Subcutaneous abdominal adipose tissue (tissue), 5 donors: ENCODE measurements at regions not wholly inside any gene's neighbourhood (a gene's known extent, or its start where the extent isn't known, plus 50 kb on each side); places are given as distances from the start of the nearest gene placed in this dataset.
"Not testable (repeated sequence)": the region's sequence is repeated elsewhere in the genome, so short reads cannot be mapped to it uniquely, and the experiment has no call there.

ENCODE experiments used
- H3K27ac ChIP-seq: one replicate; pipeline ENCODE4 v1.7.0; 2013; ENCODE audit warnings: low read depth, mild to moderate bottlenecking, inconsistent platforms, low read length, moderate library complexity
- H3K27me3 ChIP-seq, 5 donors: one replicate each; pipeline ENCODE4 v1.7.0; 2013; ENCODE audit warnings: low read length in 5 of 5, inconsistent platforms in 1 of 5; ENCODE audit not compliant: control insufficient read depth in 5 of 5, insufficient read depth in 4 of 5
- H3K36me3 ChIP-seq, 5 donors: one replicate each; pipeline ENCODE4 v1.7.0; 2013; ENCODE audit warnings: low read length in 5 of 5; ENCODE audit not compliant: control insufficient read depth in 5 of 5, insufficient read depth in 5 of 5
- H3K4me1 ChIP-seq, 5 donors: one replicate each; pipeline ENCODE4 v1.7.0; 2013; ENCODE audit warnings: low read length in 5 of 5, mild to moderate bottlenecking in 3 of 5, moderate library complexity in 1 of 5; ENCODE audit not compliant: control insufficient read depth in 5 of 5, insufficient read depth in 5 of 5
- H3K4me3 ChIP-seq, 5 donors: one replicate each; pipeline ENCODE4 v1.7.0; 2013; ENCODE audit warnings: low read length in 5 of 5, low read depth in 1 of 5
- H3K9ac ChIP-seq, 5 donors: one replicate each; pipeline ENCODE4 v1.7.0; 2013; ENCODE audit warnings: low read length in 5 of 5, mild to moderate bottlenecking in 4 of 5, moderate library complexity in 3 of 5
- H3K9me3 ChIP-seq, 5 donors: one replicate each; pipeline ENCODE4 v1.7.0; 2013; ENCODE audit warnings: low read length in 5 of 5; ENCODE audit not compliant: control insufficient read depth in 5 of 5
- donor health status: healthy.
- donor health status: healthy.
- donor health status: healthy.
- donor health status: healthy.
- donor health status: healthy.

GRCh38 chr20:29762620-29763019, 1494.8 kb upstream of the DEFB115 start:
- peaks cover 0 to 4% (median 0%) of the 10 kb centered on the region in 5 donors for H3K27me3 ChIP-seq
- H3K36me3 ChIP-seq = no peaks in the 10 kb centered on the region
- H3K4me3 ChIP-seq = no peak overlapping the region
- H3K9me3 ChIP-seq = peaks cover 0 to 13% (median 3%) of the 10 kb centered on the region in 5 donors
- H3K4me1 ChIP-seq = no peaks in the 10 kb centered on the region
- H3K27ac ChIP-seq = no peak overlapping the region
- H3K9ac ChIP-seq = no peak overlapping the region

- H3K9ac ChIP-seq = no peak overlapping the region
- H3K4me3 ChIP-seq = no peak overlapping the region
- H3K9me3 ChIP-seq = peaks cover 0 to 13% (median 3%) of the 10 kb centered on the region in 5 donors
- H3K36me3 ChIP-seq = no peaks in the 10 kb centered on the region
- H3K4me1 ChIP-seq = no peaks in the 10 kb centered on the region
- H3K27ac ChIP-seq = no peak overlapping the region
- H3K27me3 ChIP-seq = peaks cover 0 to 4% (median 0%) of the 10 kb centered on the region in 5 donors
These were observed 1493.5 kb upstream of the DEFB115 start for GRCh38 chr20:29763821-29764511.

- not testable (repeated sequence) for H3K9ac ChIP-seq
These were observed 1492.4 kb upstream of the DEFB115 start for GRCh38 chr20:29764922-29765610.

GRCh38 chr20:29778033-29778432, 1479.4 kb upstream of the DEFB115 start:
- not testable (repeated sequence) for H3K27ac ChIP-seq, H3K27me3 ChIP-seq, H3K36me3 ChIP-seq, H3K4me1 ChIP-seq, H3K4me3 ChIP-seq, H3K9ac ChIP-seq
- H3K9me3 ChIP-seq = peaks cover 0 to 15% (median 4%) of the 10 kb centered on the region in 5 donors

More at GRCh38 chr20:29764922-29765610, 1492.4 kb upstream of the DEFB115 start:
- H3K4me1 ChIP-seq, H3K27ac ChIP-seq, H3K27me3 ChIP-seq, H3K36me3 ChIP-seq: not testable (repeated sequence)
- H3K9me3 ChIP-seq = peaks cover 0 to 13% (median 3%) of the 10 kb centered on the region in 5 donors
- peak overlapping the region in 1 of 5 donors; percentile 15 for H3K4me3 ChIP-seq

- not testable (repeated sequence) for H3K9ac ChIP-seq, H3K4me1 ChIP-seq
These were observed 1476.2 kb upstream of the DEFB115 start for GRCh38 chr20:29781217-29781616.

GRCh38 chr20:29781891-29782290, 1475.6 kb upstream of the DEFB115 start:
- not testable (repeated sequence) for H3K27me3 ChIP-seq, H3K36me3 ChIP-seq, H3K27ac ChIP-seq, H3K9ac ChIP-seq, H3K4me3 ChIP-seq, H3K4me1 ChIP-seq
- peaks cover 0 to 17% (median 4%) of the 10 kb centered on the region in 5 donors for H3K9me3 ChIP-seq

More at GRCh38 chr20:29781217-29781616, 1476.2 kb upstream of the DEFB115 start:
- peaks cover 0 to 17% (median 4%) of the 10 kb centered on the region in 5 donors for H3K9me3 ChIP-seq
- H3K27me3 ChIP-seq, H3K27ac ChIP-seq, H3K4me3 ChIP-seq, H3K36me3 ChIP-seq: not testable (repeated sequence)

GRCh38 chr20:29787456-29787855, 1470.0 kb upstream of the DEFB115 start:
- H3K36me3 ChIP-seq, H3K4me1 ChIP-seq, H3K4me3 ChIP-seq, H3K9ac ChIP-seq, H3K27ac ChIP-seq, H3K27me3 ChIP-seq: not testable (repeated sequence)
- peaks cover 0 to 11% (median 0%) of the 10 kb centered on the region in 5 donors for H3K9me3 ChIP-seq

GRCh38 chr20:29790510-29790909, 1467.0 kb upstream of the DEFB115 start:
- H3K4me3 ChIP-seq = no peak overlapping the region
- H3K9ac ChIP-seq = no peak overlapping the region

GRCh38 chr20:29831508-29831907, 1426.0 kb upstream of the DEFB115 start:
- not testable (repeated sequence) for H3K36me3 ChIP-seq, H3K27ac ChIP-seq, H3K27me3 ChIP-seq, H3K9ac ChIP-seq, H3K9me3 ChIP-seq, H3K4me1 ChIP-seq, H3K4me3 ChIP-seq

More at GRCh38 chr20:29790510-29790909, 1467.0 kb upstream of the DEFB115 start:
- peaks cover 0 to 7% (median 0%) of the 10 kb centered on the region in 5 donors for H3K9me3 ChIP-seq
- no peak overlapping the region for H3K27ac ChIP-seq
- no peaks in the 10 kb centered on the region for H3K36me3 ChIP-seq
- no peaks in the 10 kb centered on the region for H3K27me3 ChIP-seq
- H3K4me1 ChIP-seq = no peaks in the 10 kb centered on the region

GRCh38 chr20:29868014-29868413, 1389.5 kb upstream of the DEFB115 start:
- H3K36me3 ChIP-seq, H3K4me1 ChIP-seq, H3K27ac ChIP-seq, H3K9ac ChIP-seq, H3K4me3 ChIP-seq, H3K9me3 ChIP-seq, H3K27me3 ChIP-seq: not testable (repeated sequence)
